ENCODE measurements at regions not wholly inside any gene's neighbourhood (a gene's known extent, or its start where the extent isn't known, plus 50 kb on each side); places are given as distances from the start of the nearest gene placed in this dataset.

DNA sequence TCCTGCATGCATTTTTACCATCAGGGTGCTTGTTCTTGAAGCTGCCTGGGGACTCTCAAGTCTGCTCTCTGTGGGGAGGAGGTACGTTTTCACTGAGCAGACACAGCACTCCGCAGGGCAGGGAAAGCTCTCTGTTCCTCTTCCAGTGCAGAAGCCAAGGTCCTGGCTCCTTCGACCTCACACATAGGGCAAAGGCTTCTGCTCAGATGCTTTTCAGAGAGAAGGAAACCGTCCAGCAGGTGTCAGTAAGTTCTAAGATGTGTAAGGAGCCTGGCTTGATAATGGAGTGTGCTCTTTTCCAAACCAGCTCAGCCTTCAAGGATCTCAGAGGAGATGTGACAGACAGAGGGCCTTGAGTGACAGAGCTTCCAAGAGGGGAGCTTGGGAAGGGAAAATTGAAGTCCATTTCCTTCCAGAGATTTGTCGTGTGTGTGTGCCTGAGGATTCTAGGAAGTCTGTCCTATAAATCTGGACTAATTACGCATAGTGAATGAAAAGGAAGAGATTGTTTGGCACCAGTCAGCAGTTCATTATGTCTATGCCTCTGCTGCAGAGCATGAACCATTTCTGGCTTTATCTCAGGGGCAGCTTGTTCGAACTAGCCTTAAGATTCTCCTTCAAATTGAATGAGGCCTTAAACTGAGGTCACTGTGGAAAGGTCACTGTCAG lies 67.3 kb upstream of the UPP2 start:
- H2AK5ac ChIP-seq (ENCODE audit: insufficient read length, low read length), result no peak overlapping the region
- Mint-ChIP-seq H3K27me3 (ENCODE audit: low read depth) (peaks cover 13% of the 10 kb centered on the region), H3K4me1 (peaks cover 2 to 5% of the 10 kb centered on the region in 2 experiments; a peak in 2 of 4 replicates), H3K9me3 (no peaks in the 10 kb centered on the region), H3K4me3 (no peak overlapping the region), H3K27ac (peak overlapping the region in 1 of 3 experiments; percentile 0; a peak in 2 of 7 replicates), H3K36me3 (ENCODE audit: insufficient read depth in 1 of 3, low read depth in 3 of 3) (no peaks in the 10 kb centered on the region)
- no peaks in the 10 kb centered on the region for H4K20me1 ChIP-seq (ENCODE audit: control insufficient read depth, insufficient read depth, insufficient read length)
- H4K8ac ChIP-seq (replicated peaks; ENCODE audit: insufficient read length, low read depth, low read length), result no peak overlapping the region
- H2BK5ac ChIP-seq (ENCODE audit: insufficient read length, low read length), result no peak overlapping the region
- WGBS (ENCODE audit: extremely low coverage, insufficient read length, low lambda C conversion rate), result no CpG with 5 or more reads among the region's 7 CpGs
- H3K4ac ChIP-seq (ENCODE audit: low read depth, low read length), result no peak overlapping the region
- H3K79me1 ChIP-seq (ENCODE audit: insufficient read depth, low read depth, low read length, poor library complexity, severe bottlenecking), result no peaks in the 10 kb centered on the region
- H3K27me3 ChIP-seq (ENCODE audit: insufficient read depth, low read length), result no peaks in the 10 kb centered on the region
- H3K9ac ChIP-seq (ENCODE audit: extremely low read depth, insufficient read length, low read length), result no peak overlapping the region
- no peak overlapping the region for H3K27ac ChIP-seq (ENCODE audit: insufficient read length, low read depth, low read length)
- no peaks in the 10 kb centered on the region for H3K79me2 ChIP-seq (ENCODE audit: insufficient read depth, low read length)
- no peaks in the 10 kb centered on the region for H3K4me1 ChIP-seq (ENCODE audit: insufficient read depth, low read length)
- H2BK120ac ChIP-seq (ENCODE audit: low read depth, low read length, poor library complexity, severe bottlenecking), result no peak overlapping the region
- no peaks in the 10 kb centered on the region for H3K23me2 ChIP-seq (ENCODE audit: insufficient read length, low read depth, low read length, poor library complexity, severe bottlenecking)
- H3K14ac ChIP-seq (ENCODE audit: insufficient read depth, low read length), result no peak overlapping the region
- H2BK12ac ChIP-seq (ENCODE audit: insufficient read length, low read depth, low read length), result no peak overlapping the region
- no peak overlapping the region for H3K4me2 ChIP-seq (ENCODE audit: insufficient read depth, insufficient read length, low read length)
- H2BK15ac ChIP-seq (ENCODE audit: low read depth, low read length), result no peak overlapping the region
- no peak overlapping the region for H4K91ac ChIP-seq (ENCODE audit: insufficient read length, low read depth, low read length)
- no peak overlapping the region for H3T11ph ChIP-seq (ENCODE audit: low read length)
- H3K18ac ChIP-seq (ENCODE audit: insufficient read length, low read depth, low read length), result no peak overlapping the region
- peak; percentile 67 for DNase-seq
- no peak overlapping the region for H3K23ac ChIP-seq (ENCODE audit: insufficient read length, low read depth, low read length)
- no peak overlapping the region for H2BK20ac ChIP-seq (ENCODE audit: low read depth, low read length, poor library complexity, severe bottlenecking)
- H3K56ac ChIP-seq (ENCODE audit: insufficient read length, low read depth, low read length), result no peak overlapping the region
- H2AFZ ChIP-seq (ENCODE audit: low read length), result no peak overlapping the region
- TF ChIP-seq, protein P1, sequence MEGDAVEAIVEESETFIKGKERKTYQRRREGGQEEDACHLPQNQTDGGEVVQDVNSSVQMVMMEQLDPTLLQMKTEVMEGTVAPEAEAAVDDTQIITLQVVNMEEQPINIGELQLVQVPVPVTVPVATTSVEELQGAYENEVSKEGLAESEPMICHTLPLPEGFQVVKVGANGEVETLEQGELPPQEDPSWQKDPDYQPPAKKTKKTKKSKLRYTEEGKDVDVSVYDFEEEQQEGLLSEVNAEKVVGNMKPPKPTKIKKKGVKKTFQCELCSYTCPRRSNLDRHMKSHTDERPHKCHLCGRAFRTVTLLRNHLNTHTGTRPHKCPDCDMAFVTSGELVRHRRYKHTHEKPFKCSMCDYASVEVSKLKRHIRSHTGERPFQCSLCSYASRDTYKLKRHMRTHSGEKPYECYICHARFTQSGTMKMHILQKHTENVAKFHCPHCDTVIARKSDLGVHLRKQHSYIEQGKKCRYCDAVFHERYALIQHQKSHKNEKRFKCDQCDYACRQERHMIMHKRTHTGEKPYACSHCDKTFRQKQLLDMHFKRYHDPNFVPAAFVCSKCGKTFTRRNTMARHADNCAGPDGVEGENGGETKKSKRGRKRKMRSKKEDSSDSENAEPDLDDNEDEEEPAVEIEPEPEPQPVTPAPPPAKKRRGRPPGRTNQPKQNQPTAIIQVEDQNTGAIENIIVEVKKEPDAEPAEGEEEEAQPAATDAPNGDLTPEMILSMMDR (conservative IDR thresholded peaks at IDR 0.05), result peak; percentile 76
- H3K9me3 ChIP-seq (ENCODE audit: control insufficient read depth, low read depth, low read length), result no peaks in the 10 kb centered on the region
- H4K5ac ChIP-seq (ENCODE audit: insufficient read length, low read depth, low read length), result no peak overlapping the region

All from H9 (cell line).